ENCODE measurements at regions not wholly inside any gene's neighbourhood (a gene's known extent, or its start where the extent isn't known, plus 50 kb on each side); places are given as distances from the start of the nearest gene placed in this dataset.

DNA sequence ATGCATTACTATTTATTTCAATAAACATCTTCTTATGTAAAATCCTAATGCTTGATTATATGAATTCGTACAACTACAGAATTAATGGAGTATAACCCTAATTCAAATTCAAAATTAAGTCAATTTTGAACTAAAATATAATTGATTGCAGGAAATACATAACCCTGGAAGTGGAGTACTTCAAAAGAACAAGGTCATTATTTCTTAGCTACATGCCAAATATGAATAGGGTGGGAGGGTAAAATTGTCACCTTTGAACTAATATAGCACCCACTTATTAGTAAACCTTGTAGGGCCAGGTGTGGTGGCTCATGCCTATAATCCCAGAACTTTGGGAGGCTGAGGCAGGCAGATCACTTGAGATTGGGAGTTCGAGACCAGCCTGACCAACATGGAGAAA lies 895.4 kb upstream of the ACVR2A start:
- TF ChIP-seq ZNF558 (tag by site-specific recombination; IDR thresholded peaks at IDR 0.05) = no peak
- no peak for TF ChIP-seq ZNF785 (tag by site-specific recombination; IDR thresholded peaks at IDR 0.05)
- no peak for TF ChIP-seq ZNF544 (tag by site-specific recombination; IDR thresholded peaks at IDR 0.05)
- TF ChIP-seq ZNF24 (tag by site-specific recombination; IDR thresholded peaks at IDR 0.05) = no peak
- TF ChIP-seq ZNF335 (tag by site-specific recombination; conservative IDR thresholded peaks at IDR 0.05) = no peak
- TF ChIP-seq ZNF624 (tag by site-specific recombination; IDR thresholded peaks at IDR 0.05) = no peak
- TF ChIP-seq ZNF2 (tag by site-specific recombination; IDR thresholded peaks at IDR 0.05) = no peak
- no peak for TF ChIP-seq BCL11A (tag by site-specific recombination; IDR thresholded peaks at IDR 0.05; ENCODE audit: low read depth)
- TF ChIP-seq, protein P1, sequence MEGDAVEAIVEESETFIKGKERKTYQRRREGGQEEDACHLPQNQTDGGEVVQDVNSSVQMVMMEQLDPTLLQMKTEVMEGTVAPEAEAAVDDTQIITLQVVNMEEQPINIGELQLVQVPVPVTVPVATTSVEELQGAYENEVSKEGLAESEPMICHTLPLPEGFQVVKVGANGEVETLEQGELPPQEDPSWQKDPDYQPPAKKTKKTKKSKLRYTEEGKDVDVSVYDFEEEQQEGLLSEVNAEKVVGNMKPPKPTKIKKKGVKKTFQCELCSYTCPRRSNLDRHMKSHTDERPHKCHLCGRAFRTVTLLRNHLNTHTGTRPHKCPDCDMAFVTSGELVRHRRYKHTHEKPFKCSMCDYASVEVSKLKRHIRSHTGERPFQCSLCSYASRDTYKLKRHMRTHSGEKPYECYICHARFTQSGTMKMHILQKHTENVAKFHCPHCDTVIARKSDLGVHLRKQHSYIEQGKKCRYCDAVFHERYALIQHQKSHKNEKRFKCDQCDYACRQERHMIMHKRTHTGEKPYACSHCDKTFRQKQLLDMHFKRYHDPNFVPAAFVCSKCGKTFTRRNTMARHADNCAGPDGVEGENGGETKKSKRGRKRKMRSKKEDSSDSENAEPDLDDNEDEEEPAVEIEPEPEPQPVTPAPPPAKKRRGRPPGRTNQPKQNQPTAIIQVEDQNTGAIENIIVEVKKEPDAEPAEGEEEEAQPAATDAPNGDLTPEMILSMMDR (tag by site-specific recombination; IDR thresholded peaks at IDR 0.05) = no peak
- TF ChIP-seq ZNF416 (tag by site-specific recombination; IDR thresholded peaks at IDR 0.05) = no peak
- TF ChIP-seq, protein P2, sequence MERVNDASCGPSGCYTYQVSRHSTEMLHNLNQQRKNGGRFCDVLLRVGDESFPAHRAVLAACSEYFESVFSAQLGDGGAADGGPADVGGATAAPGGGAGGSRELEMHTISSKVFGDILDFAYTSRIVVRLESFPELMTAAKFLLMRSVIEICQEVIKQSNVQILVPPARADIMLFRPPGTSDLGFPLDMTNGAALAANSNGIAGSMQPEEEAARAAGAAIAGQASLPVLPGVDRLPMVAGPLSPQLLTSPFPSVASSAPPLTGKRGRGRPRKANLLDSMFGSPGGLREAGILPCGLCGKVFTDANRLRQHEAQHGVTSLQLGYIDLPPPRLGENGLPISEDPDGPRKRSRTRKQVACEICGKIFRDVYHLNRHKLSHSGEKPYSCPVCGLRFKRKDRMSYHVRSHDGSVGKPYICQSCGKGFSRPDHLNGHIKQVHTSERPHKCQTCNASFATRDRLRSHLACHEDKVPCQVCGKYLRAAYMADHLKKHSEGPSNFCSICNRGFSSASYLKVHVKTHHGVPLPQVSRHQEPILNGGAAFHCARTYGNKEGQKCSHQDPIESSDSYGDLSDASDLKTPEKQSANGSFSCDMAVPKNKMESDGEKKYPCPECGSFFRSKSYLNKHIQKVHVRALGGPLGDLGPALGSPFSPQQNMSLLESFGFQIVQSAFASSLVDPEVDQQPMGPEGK (tag by site-specific recombination; IDR thresholded peaks at IDR 0.05) = no peak
- Histone ChIP-seq H3K9me3 (ENCODE audit: control insufficient read depth, insufficient read depth, low read depth, low read length) (no peaks in the 10 kb centered on the region), H3K4me3 (ENCODE audit: low read depth, low read length) (no peak overlapping the region), H3K4me1 (ENCODE audit: control insufficient read depth, insufficient read depth, low read length) (no peaks in the 10 kb centered on the region), H3K36me3 (ENCODE audit: control insufficient read depth in 2 of 2, insufficient read depth in 1 of 2, low read length in 2 of 2) (no peaks in the 10 kb centered on the region), H3K27ac (ENCODE audit: extremely low read depth, low read depth, low read length) (no peak overlapping the region)
- POLR2A ChIA-PET = no interaction called here
- CTCF ChIA-PET = no interaction called here

DNA sequence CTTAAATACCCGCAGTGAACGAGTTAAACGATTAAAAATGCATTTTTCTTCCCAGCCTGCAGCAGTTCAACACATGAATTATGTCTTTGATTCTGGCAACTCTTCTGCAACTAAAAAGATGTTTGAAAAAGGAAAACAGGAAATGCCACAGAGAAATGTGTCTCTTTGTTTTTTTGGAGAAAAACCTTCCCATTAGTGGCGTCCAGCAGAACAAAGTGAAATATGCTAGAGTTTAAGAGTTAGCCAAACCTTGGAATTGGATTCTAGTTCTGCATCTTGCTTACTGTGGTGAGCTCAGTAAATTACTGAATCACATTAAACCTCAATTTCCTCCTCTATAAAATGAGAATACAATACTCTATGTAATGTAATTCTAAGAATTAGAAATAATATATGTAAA lies 900.2 kb upstream of the ACVR2A start:
- Histone ChIP-seq H3K36me3 (ENCODE audit: control insufficient read depth in 2 of 2, insufficient read depth in 1 of 2, low read length in 2 of 2) (no peaks in the 10 kb centered on the region), H3K4me1 (ENCODE audit: control insufficient read depth, insufficient read depth, low read length) (0 out of 2 replicates have a peak, but pooled peaks cover 2% of the 10 kb centered on the region), H3K4me3 (ENCODE audit: low read depth, low read length) (no peak overlapping the region), H3K27ac (ENCODE audit: extremely low read depth, low read depth, low read length) (no peak overlapping the region), H3K9me3 (ENCODE audit: control insufficient read depth, insufficient read depth, low read depth, low read length) (no peaks in the 10 kb centered on the region)
- ChIA-PET CTCF (no interaction called here), POLR2A (no interaction called here)
- TF ChIP-seq ZNF610 (tag by site-specific recombination; IDR thresholded peaks at IDR 0.05; ENCODE audit: borderline replicate concordance) (no peak), ZNF449 (tag by site-specific recombination; IDR thresholded peaks at IDR 0.05) (no peak), KLF7 (tag by site-specific recombination; IDR thresholded peaks at IDR 0.05; ENCODE audit: borderline replicate concordance) (no peak), ZNF571 (tag by site-specific recombination; IDR thresholded peaks at IDR 0.05) (no peak), ZNF529 (tag by site-specific recombination; IDR thresholded peaks at IDR 0.05; ENCODE audit: insufficient replicate concordance) (no peak), ZNF791 (tag by site-specific recombination; IDR thresholded peaks at IDR 0.05) (no peak), ZNF140 (tag by site-specific recombination; IDR thresholded peaks at IDR 0.05) (no peak)
- TF ChIP-seq, protein P3, sequence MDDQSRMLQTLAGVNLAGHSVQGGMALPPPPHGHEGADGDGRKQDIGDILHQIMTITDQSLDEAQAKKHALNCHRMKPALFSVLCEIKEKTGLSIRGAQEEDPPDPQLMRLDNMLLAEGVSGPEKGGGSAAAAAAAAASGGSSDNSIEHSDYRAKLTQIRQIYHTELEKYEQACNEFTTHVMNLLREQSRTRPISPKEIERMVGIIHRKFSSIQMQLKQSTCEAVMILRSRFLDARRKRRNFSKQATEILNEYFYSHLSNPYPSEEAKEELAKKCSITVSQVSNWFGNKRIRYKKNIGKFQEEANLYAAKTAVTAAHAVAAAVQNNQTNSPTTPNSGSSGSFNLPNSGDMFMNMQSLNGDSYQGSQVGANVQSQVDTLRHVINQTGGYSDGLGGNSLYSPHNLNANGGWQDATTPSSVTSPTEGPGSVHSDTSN (CRISPR knock-in tag; IDR thresholded peaks at IDR 0.05) = no peak
- TF ChIP-seq, protein P4, sequence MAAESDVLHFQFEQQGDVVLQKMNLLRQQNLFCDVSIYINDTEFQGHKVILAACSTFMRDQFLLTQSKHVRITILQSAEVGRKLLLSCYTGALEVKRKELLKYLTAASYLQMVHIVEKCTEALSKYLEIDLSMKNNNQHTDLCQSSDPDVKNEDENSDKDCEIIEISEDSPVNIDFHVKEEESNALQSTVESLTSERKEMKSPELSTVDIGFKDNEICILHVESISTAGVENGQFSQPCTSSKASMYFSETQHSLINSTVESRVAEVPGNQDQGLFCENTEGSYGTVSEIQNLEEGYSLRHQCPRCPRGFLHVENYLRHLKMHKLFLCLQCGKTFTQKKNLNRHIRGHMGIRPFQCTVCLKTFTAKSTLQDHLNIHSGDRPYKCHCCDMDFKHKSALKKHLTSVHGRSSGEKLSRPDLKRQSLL (tag by site-specific recombination; IDR thresholded peaks at IDR 0.05) = no peak

Data from HEK293 (cell line).